A673 (cell line): ENCODE measurements at regions not wholly inside any gene's neighbourhood (a gene's known extent, or its start where the extent isn't known, plus 50 kb on each side); places are given as distances from the start of the nearest gene placed in this dataset.

Experiments used
- EZH2 ChIP-seq: fragments of 200-600 bp; sonication (generic); IDR thresholded peaks from 2 replicates; pipeline ENCODE4 v1.6.1; 2017; ENCODE audit warnings: borderline replicate concordance, low read depth, mild to moderate bottlenecking, mixed read lengths, antibody characterized with exemption, low read length; ENCODE audit not compliant: poor library complexity, severe bottlenecking
- TF ChIP-seq, protein P1 (sequence below): fragments of 300-800, 200-600 bp; sonication (generic); conservative IDR thresholded peaks from 2 replicates; pipeline ENCODE4 v1.5.1; 2017; ENCODE audit warnings: low read depth, mild to moderate bottlenecking, antibody characterized with exemption, low read length, moderate library complexity, mixed read lengths

DNA sequence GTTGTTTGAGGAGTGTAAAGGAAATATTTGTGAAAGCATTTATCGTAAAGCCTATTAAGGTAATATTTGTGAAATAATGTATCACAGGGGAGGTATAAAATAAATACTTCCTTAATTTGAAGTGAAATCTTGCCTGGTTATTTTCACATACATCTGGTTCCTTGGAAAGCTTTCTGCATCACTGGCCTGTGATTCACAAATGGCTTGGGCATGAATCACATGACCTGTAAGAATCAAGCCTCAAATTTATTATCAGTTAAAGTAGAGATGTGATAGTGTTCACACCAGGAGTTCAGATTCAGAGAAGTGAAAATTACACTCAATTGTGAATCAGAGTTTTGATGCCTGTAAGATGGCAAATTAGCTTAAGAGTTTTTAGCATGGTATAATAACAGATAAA, 1911.4 kb downstream of the STIM2 start:
- TF ChIP-seq, protein P1, sequence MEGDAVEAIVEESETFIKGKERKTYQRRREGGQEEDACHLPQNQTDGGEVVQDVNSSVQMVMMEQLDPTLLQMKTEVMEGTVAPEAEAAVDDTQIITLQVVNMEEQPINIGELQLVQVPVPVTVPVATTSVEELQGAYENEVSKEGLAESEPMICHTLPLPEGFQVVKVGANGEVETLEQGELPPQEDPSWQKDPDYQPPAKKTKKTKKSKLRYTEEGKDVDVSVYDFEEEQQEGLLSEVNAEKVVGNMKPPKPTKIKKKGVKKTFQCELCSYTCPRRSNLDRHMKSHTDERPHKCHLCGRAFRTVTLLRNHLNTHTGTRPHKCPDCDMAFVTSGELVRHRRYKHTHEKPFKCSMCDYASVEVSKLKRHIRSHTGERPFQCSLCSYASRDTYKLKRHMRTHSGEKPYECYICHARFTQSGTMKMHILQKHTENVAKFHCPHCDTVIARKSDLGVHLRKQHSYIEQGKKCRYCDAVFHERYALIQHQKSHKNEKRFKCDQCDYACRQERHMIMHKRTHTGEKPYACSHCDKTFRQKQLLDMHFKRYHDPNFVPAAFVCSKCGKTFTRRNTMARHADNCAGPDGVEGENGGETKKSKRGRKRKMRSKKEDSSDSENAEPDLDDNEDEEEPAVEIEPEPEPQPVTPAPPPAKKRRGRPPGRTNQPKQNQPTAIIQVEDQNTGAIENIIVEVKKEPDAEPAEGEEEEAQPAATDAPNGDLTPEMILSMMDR: no peak
- no peak for TF ChIP-seq EZH2
